Ammon's horn (tissue), 1 donor: ENCODE measurements at regions not wholly inside any gene's neighbourhood (a gene's known extent, or its start where the extent isn't known, plus 50 kb on each side); places are given as distances from the start of the nearest gene placed in this dataset.

ENCODE experiments used
- DNase-seq: peaks from one replicate; pipeline ENCODE4 v3.0.0-alpha.2; 2016; ENCODE audit warnings: low spot score

DNA sequence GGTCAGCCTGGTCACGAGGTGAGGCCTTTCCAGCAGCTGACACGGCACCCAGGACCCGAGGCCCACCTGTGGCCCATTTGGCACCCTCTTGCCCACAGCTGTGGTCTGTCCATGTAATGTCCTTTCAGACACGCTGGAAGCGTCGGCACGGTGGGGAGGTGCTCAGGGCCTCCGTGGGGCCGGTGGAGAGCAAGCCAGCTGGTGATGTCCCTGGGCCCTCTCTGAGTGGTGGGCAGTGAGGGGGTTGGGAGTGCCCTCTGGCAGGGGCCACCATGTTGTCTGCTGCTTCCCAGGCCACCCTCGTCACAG, 97.3 kb upstream of the ZNF469 start:
- no peak for DNase-seq

DNA sequence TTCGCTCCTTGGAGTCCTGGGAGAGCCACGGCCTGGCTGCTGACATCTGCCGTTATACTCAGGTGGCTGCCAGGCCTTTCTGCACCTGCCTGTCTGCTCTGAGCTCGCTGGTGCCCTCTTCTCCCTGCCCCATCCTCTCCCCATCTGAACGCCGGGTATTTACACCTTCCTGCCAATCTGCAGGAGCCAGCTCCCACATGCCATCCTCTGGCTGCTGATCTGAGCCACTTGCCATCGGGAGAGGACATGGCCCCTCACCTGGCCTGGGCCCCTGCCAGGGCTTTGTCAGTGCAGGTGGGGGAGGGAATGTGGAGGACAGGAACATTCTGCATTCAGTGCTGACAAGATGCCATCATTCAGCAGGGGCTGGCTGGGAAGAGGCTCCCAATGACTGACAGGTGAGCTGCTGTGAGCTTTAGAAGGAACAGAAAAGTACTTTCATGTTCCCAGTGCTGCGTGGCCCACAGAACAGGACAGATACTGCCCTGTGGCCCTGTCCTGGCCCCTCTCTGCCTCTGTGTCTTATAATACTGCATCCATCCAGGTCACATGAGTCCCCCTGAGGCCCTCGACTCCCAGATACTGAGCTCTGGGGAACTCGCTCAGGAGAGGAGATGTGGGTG, 96.3 kb upstream of the ZNF469 start:
- DNase-seq: no peak

GRCh38 chr16:88287219-88287618, 95.5 kb upstream of the ZNF469 start:
- DNase-seq: no peak

DNA sequence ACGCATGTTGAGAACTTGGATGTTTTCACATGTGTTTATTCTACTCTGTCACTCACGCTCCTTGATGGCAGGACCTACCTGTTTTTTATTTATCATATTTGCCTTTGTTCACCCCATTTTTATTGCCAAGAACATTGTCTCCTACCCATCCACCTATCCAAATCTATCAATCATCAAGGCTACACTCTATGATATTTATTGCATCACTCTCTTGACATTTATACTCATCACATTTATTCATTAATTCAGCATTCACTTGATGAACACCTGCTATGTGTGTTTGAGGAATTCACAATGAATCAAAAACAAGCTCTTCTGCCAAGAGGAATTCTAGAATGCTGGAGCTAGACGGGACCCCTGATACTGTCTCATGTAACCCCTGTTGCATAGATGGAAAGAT, 94.5 kb upstream of the ZNF469 start:
- DNase-seq: no peak

DNA sequence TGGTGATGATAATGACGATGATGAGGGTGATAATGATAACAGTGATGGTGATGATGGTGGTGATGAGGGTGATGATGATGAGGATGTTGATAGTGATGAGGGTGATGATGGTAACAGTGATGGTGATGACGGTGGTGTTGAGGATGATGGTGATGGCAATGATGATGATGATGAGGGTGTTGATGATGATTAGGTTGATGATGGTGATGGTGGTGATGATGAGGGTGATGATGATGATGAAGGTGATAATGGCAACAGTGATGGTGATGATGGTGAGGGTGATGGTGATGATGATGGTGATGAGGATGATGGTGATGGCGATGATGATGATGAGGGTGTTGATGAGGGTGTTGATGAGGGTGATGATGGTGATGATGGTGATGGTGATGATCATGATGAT, 93.8 kb upstream of the ZNF469 start:
- no peak for DNase-seq

- DNase-seq: no peak
These were observed 93.2 kb upstream of the ZNF469 start for GRCh38 chr16:88289561-88289960.

DNA sequence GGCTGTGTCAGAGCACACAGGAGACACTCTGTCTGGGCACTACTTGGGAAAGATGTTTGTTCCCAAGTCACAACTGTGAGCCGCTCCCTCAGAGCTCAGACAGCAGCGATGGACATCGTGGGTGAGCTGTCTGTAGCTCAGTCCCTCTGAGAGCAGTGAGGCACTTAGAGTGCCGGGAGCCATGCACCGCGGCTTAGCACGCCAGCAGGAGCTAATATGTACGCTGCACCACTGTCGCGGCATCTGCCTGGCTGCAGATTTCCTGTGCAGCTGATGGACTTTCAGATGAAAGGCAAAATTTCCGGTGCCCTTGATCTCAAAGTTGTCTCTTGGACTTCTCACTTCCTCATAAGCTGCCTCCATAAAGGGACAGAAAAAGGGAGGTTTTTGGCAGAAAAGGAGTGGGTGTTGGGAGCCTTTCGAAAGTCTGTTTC, 92.8 kb upstream of the ZNF469 start:
- DNase-seq: no peak

DNA sequence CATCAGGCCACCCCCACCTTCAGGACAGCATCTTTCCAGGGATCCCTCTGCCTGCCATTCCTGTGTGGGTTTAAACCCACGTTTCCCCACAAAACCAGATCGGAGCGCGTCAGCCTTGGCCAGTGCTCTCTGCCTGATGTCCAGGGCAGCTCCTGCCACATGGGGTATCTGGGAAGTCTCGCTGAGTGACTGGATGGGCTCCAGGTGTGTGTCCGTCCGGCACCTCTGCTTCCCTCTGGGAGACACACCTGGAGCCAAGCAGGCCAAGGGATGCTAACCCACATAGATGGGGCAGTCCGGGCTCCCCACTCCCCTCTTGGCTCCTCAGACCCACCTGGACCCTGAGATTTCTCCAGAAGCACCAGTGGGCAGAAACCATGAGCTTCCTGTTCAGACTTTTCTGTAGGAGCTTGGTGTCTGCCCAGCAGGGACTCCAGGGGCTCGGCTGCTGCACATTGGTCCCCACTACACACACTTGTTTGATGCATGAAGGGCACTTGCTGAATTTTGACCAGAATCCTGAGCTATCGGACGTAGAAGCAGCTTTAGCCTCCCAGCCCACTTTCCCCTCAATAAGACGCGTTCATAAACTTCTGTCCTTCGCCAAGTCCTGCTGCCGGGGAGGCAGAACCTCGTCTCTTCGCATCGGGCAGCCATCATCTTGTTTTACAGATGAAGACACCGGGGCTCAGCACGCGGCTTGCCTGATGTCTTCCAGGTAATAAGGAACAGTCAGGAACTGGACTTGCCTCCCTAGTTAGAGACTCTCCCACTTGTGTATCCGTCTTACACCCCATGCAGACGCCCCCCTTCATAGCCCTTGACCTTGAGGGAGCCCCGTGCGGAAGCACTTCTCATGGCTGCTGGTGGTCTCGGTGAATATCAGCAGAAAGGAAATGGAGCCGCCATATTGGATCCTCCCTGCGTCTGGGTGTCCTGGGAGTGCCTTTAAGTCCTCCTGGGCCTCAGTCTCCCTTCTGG, 91.6 kb upstream of the ZNF469 start:
- DNase-seq: no peak

DNA sequence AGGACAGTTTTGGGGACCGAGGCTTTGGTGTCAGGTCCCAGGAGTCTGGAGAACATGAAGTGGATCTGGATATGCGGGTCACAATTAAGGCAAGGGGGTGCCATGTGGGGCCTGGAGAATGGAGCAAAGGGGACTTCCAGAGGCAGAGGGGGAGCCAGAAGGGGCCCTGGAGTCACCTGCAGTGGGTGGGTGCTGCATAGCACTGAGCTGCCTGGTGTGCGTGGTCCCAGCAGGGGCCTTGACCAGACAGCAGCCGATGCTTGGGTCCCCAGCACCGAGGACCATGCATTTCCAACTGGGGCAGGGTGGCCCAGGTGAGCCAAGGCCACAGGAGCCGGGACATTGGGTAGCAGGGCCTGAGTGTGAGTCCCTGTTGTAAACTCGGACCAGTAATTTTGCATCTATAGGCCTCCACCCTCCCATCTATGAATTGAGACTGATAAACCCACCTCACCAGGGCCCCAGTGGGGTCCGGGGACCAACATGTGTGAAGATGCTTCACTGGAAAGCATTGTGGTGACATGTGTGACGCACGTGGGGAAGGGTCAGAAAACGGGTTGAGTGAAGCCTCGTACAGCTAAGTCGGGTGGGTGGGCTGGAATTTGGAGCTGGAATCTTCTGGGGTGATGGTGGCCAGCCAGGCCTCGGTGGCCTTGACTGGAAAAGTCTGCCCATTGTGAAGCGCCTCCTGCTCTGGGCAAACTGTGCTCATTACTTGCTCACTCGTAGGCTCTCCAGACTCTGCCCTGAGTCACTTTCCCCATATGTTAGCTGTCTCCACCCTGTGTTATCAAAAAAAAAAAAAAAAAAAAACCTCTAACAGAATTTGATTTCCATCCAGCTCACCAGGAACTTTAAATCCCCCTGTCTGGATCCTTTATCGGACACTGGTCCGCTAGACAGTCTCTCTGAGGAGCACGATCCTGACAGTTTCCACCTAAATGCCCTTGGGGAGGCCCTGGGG, 90.5 kb upstream of the ZNF469 start:
- DNase-seq: no peak

DNA sequence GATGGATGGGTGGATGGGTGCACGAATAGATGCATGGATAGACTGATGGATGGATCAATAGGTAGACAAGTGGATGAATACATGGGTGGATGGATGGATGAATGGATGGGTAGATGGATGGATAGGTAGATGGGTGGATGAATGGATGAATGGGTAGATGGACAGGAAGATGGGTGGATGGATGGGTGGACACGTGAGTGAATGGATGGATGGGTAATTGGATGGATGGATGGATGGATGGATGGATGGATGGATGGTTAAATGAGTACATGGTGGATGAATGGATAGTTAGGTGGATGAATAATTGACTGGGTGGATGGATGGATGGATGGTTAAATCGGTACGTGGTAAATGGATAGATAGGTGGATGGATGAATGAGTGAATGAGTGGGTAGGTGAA, 89.7 kb upstream of the ZNF469 start:
- DNase-seq: no peak

GRCh38 chr16:88295671-88296436, 86.9 kb upstream of the ZNF469 start:
- peak; percentile 36 for DNase-seq

DNA sequence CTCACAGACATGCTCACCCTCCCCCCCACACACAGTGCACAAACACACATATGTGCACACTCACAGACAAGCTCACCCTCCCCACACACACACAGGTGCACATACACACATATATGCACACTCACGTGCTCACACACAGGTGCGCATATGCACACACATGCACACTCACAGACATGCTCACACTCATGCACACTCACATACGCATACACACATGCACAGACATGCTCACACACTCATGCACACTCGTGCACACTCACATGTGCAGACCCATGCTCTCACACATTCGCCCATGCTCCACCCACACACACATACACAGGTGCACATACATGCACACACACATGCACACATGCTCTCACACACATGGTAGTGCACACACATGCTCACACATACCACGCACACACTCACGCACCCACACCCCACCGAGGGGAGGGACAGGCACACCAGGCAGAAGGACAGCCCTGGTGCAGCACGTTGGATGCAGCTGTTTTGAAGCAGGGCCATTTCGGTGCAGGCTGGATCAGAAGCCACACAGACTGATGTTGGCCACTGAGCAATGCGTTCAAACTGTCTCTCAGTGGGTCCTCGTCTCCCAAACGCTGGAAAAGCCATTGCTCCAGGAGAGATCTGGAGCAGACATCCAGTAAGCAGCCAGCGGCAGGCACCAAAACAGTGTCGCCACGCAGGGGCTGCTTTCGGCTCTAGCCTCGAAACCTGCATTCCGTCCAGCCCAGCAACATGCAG, 86.2 kb upstream of the ZNF469 start:
- no peak for DNase-seq

DNA sequence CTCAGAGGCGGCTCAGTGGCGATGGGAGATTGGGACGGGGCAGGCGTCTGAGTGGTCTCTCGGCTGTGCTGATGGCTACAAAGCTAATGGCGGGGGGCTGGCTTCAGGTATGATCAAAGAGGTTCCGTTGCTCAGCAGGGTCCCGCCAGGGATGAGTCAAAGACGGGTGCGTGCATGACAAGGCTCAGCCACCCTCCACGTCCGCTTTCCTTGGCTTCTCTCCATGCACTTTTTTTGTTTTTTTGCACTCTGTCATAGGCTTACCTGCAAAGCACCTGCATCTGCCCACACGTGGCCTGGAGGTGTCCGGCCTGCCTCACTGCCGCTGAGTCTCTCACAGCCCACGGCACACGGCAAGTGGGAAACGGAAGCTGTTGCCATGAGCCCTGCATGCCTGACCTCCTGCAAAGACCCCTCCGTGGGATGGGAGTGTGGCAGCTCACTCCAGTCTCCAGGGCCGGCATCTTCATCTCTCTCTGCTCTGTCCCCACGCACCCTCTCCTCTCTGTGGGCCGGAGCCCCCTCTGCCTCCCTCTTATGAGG, 85.5 kb upstream of the ZNF469 start:
- DNase-seq: no peak

DNA sequence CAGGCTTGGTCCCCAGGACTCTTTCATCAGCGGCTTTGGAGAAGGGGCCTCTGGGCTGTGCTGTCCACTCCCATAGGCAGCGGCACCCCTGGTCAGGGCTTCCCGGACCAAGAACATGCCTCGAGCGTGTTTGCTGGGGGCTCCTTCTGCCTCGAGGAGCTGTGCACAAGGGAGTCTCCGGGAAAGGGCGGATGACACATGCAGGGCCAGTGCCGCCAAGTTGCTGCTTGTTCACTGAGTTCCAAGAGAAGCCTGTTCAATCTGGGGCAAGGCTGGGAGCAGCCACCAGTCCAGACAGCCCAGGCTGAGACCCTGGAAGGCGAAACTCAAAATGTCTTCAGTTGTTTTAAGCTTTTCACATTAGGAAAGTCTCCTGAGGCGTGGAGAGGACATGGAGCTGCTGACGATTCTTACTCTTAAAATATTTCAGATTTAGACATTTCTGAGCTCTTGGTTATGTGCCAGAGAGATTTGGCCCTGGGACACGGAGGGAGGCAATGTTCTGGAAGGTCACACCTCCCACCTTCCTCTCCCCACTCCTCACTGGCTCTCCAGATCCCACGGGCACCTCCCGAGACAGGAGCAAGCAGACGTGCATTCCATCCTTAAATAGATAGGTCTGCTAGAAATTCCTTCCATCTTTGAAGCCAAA, 84.5 kb upstream of the ZNF469 start:
- DNase-seq: no peak

GRCh38 chr16:88298833-88299745, 83.7 kb upstream of the ZNF469 start:
- DNase-seq: no peak

DNA sequence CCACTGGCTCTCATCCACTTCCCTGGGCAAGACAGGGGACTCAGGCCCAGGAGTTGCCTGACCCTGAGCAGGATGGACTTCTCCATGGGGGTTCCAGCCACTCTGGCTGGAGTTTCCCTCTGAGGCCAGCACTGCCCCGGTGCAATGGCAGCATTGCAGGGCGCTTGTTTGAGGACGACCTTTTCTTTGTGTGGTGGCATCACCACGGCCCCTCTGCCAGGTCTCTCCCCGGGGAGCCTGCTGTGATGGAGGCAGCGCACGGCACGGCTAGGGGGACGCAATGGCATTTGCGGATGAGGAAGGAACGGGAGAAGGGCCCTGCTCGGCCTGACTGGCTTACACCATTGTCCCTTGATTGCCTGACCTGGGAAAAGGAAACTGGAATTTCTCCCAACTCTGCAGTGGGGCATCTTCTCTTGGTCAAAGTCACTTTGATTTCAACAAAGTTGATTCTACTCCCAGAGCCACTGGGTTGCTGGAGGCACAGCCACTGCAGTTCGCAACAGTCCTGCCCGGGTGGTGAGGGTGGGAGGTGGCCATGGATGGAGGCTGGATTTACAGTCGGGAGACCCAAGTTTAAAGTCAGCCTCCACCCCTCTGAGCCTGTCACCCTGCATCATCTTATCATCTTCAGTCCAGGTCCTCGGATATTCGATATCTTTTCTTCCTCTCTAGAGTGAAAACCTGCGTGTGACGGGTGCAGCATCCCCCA, 82.9 kb upstream of the ZNF469 start:
- DNase-seq: no peak

GRCh38 chr16:88300463-88300835, 82.3 kb upstream of the ZNF469 start:
- DNase-seq: no peak

- DNase-seq: no peak
These were observed 81.3 kb upstream of the ZNF469 start for GRCh38 chr16:88301431-88301830.
